ENCODE measurements at regions not wholly inside any gene's neighbourhood (a gene's known extent, or its start where the extent isn't known, plus 50 kb on each side); places are given as distances from the start of the nearest gene placed in this dataset.

GRCh38 chr1:80170811-80171485, 1164.4 kb upstream of the ADGRL4 start:
- Histone ChIP-seq H2AFZ (ENCODE audit: low read length) (no peak overlapping the region), H3K4me2 (ENCODE audit: low read depth, low read length, poor library complexity, severe bottlenecking) (no peak overlapping the region), H4K20me1 (ENCODE audit: insufficient read depth, low read depth, low read length) (no peaks in the 10 kb centered on the region), H3K4me1 (ENCODE audit: low read length) (no peaks in the 10 kb centered on the region), H3K27ac (ENCODE audit: low read length) (no peak overlapping the region), H3K27me3 (ENCODE audit: low read length) (no peaks in the 10 kb centered on the region), H3K9me2 (replicated peaks; ENCODE audit: insufficient read depth, low read length) (no peaks in the 10 kb centered on the region), H3K4me3 (ENCODE audit: low read length) (no peak overlapping the region), H3K36me3 (ENCODE audit: insufficient read depth, low read length) (no peaks in the 10 kb centered on the region), H3K79me2 (ENCODE audit: low read length) (no peaks in the 10 kb centered on the region), H3K9me3 (ENCODE audit: low read length) (peaks cover 28% of the 10 kb centered on the region), H3K9ac (ENCODE audit: low read length) (no peak overlapping the region)
- DNase-seq, result no peak

GRCh38 chr1:80164150-80164549, 1157.6 kb upstream of the ADGRL4 start:
- Histone ChIP-seq H3K36me3 (ENCODE audit: insufficient read depth, low read length) (no peaks in the 10 kb centered on the region), H4K20me1 (ENCODE audit: insufficient read depth, low read depth, low read length) (no peaks in the 10 kb centered on the region), H3K4me2 (ENCODE audit: low read depth, low read length, poor library complexity, severe bottlenecking) (no peak overlapping the region), H3K4me3 (ENCODE audit: low read length) (no peak overlapping the region), H3K27ac (ENCODE audit: low read length) (no peak overlapping the region), H2AFZ (ENCODE audit: low read length) (no peak overlapping the region), H3K27me3 (ENCODE audit: low read length) (no peaks in the 10 kb centered on the region), H3K9ac (ENCODE audit: low read length) (no peak overlapping the region), H3K9me3 (ENCODE audit: low read length) (peaks cover 40% of the 10 kb centered on the region), H3K79me2 (ENCODE audit: low read length) (no peaks in the 10 kb centered on the region), H3K9me2 (replicated peaks; ENCODE audit: insufficient read depth, low read length) (no peaks in the 10 kb centered on the region), H3K4me1 (ENCODE audit: low read length) (no peaks in the 10 kb centered on the region)
- DNase-seq, result no peak

GRCh38 chr1:80163686-80164085, 1157.2 kb upstream of the ADGRL4 start:
- Histone ChIP-seq H3K4me3 (ENCODE audit: low read length) (no peak overlapping the region), H4K20me1 (ENCODE audit: insufficient read depth, low read depth, low read length) (no peaks in the 10 kb centered on the region)

GRCh38 chr1:80158771-80159170, 1152.2 kb upstream of the ADGRL4 start:
- Histone ChIP-seq H3K79me2 (ENCODE audit: low read length) (no peaks in the 10 kb centered on the region), H3K9ac (ENCODE audit: low read length) (no peak overlapping the region), H3K36me3 (ENCODE audit: insufficient read depth, low read length) (no peaks in the 10 kb centered on the region), H3K4me2 (ENCODE audit: low read depth, low read length, poor library complexity, severe bottlenecking) (no peak overlapping the region), H3K9me3 (ENCODE audit: low read length) (peaks cover 50% of the 10 kb centered on the region), H3K27ac (ENCODE audit: low read length) (no peak overlapping the region), H2AFZ (ENCODE audit: low read length) (no peak overlapping the region), H4K20me1 (ENCODE audit: insufficient read depth, low read depth, low read length) (no peaks in the 10 kb centered on the region), H3K9me2 (replicated peaks; ENCODE audit: insufficient read depth, low read length) (no peaks in the 10 kb centered on the region), H3K27me3 (ENCODE audit: low read length) (no peaks in the 10 kb centered on the region), H3K4me1 (ENCODE audit: low read length) (no peaks in the 10 kb centered on the region), H3K4me3 (ENCODE audit: low read length) (no peak overlapping the region)
- no peak for DNase-seq

More at GRCh38 chr1:80163686-80164085, 1157.2 kb upstream of the ADGRL4 start:
- no peaks in the 10 kb centered on the region for H3K36me3 ChIP-seq (ENCODE audit: insufficient read depth, low read length)
- no peak for DNase-seq
- H3K9me2 ChIP-seq (replicated peaks; ENCODE audit: insufficient read depth, low read length), result no peaks in the 10 kb centered on the region
- H3K9ac ChIP-seq (ENCODE audit: low read length), result no peak overlapping the region
- H3K27ac ChIP-seq (ENCODE audit: low read length), result no peak overlapping the region
- peaks cover 43% of the 10 kb centered on the region for H3K9me3 ChIP-seq (ENCODE audit: low read length)
- H3K4me2 ChIP-seq (ENCODE audit: low read depth, low read length, poor library complexity, severe bottlenecking), result no peak overlapping the region
- no peaks in the 10 kb centered on the region for H3K27me3 ChIP-seq (ENCODE audit: low read length)
- H2AFZ ChIP-seq (ENCODE audit: low read length), result no peak overlapping the region
- no peaks in the 10 kb centered on the region for H3K79me2 ChIP-seq (ENCODE audit: low read length)
- no peaks in the 10 kb centered on the region for H3K4me1 ChIP-seq (ENCODE audit: low read length)

- Histone ChIP-seq H3K9ac (ENCODE audit: low read length) (no peak overlapping the region), H3K27me3 (ENCODE audit: low read length) (no peaks in the 10 kb centered on the region), H3K4me3 (ENCODE audit: low read length) (no peak overlapping the region), H2AFZ (ENCODE audit: low read length) (no peak overlapping the region), H4K20me1 (ENCODE audit: insufficient read depth, low read depth, low read length) (no peaks in the 10 kb centered on the region), H3K4me1 (ENCODE audit: low read length) (no peaks in the 10 kb centered on the region), H3K9me2 (replicated peaks; ENCODE audit: insufficient read depth, low read length) (no peaks in the 10 kb centered on the region), H3K79me2 (ENCODE audit: low read length) (no peaks in the 10 kb centered on the region), H3K36me3 (ENCODE audit: insufficient read depth, low read length) (no peaks in the 10 kb centered on the region), H3K9me3 (ENCODE audit: low read length) (peaks cover 51% of the 10 kb centered on the region), H3K27ac (ENCODE audit: low read length) (no peak overlapping the region), H3K4me2 (ENCODE audit: low read depth, low read length, poor library complexity, severe bottlenecking) (no peak overlapping the region)
- no peak for DNase-seq
Measured at GRCh38 chr1:80158266-80158665, 1151.7 kb upstream of the ADGRL4 start.

GRCh38 chr1:80155371-80155770, 1148.8 kb upstream of the ADGRL4 start:
- no peak overlapping the region for H3K4me3 ChIP-seq (ENCODE audit: low read length)
- H2AFZ ChIP-seq (ENCODE audit: low read length), result no peak overlapping the region
- no peak overlapping the region for H3K4me2 ChIP-seq (ENCODE audit: low read depth, low read length, poor library complexity, severe bottlenecking)
- H3K4me1 ChIP-seq (ENCODE audit: low read length), result no peaks in the 10 kb centered on the region
- H3K9ac ChIP-seq (ENCODE audit: low read length), result no peak overlapping the region
- H3K79me2 ChIP-seq (ENCODE audit: low read length), result no peaks in the 10 kb centered on the region
- H3K9me3 ChIP-seq (ENCODE audit: low read length), result peaks cover 61% of the 10 kb centered on the region
- no peak for DNase-seq
- no peaks in the 10 kb centered on the region for H3K9me2 ChIP-seq (replicated peaks; ENCODE audit: insufficient read depth, low read length)
- H3K36me3 ChIP-seq (ENCODE audit: insufficient read depth, low read length), result no peaks in the 10 kb centered on the region
- H3K27ac ChIP-seq (ENCODE audit: low read length), result no peak overlapping the region
- H3K27me3 ChIP-seq (ENCODE audit: low read length), result no peaks in the 10 kb centered on the region
- no peaks in the 10 kb centered on the region for H4K20me1 ChIP-seq (ENCODE audit: insufficient read depth, low read depth, low read length)

GRCh38 chr1:80154176-80154575, 1147.6 kb upstream of the ADGRL4 start:
- Histone ChIP-seq H3K27ac (ENCODE audit: low read length) (no peak overlapping the region), H3K9me2 (replicated peaks; ENCODE audit: insufficient read depth, low read length) (no peaks in the 10 kb centered on the region), H3K4me2 (ENCODE audit: low read depth, low read length, poor library complexity, severe bottlenecking) (no peak overlapping the region), H3K27me3 (ENCODE audit: low read length) (no peaks in the 10 kb centered on the region), H3K4me3 (ENCODE audit: low read length) (no peak overlapping the region), H3K4me1 (ENCODE audit: low read length) (no peaks in the 10 kb centered on the region), H2AFZ (ENCODE audit: low read length) (no peak overlapping the region), H3K9ac (ENCODE audit: low read length) (no peak overlapping the region), H3K79me2 (ENCODE audit: low read length) (no peaks in the 10 kb centered on the region), H4K20me1 (ENCODE audit: insufficient read depth, low read depth, low read length) (no peaks in the 10 kb centered on the region), H3K9me3 (ENCODE audit: low read length) (peaks cover 50% of the 10 kb centered on the region), H3K36me3 (ENCODE audit: insufficient read depth, low read length) (no peaks in the 10 kb centered on the region)
- no peak for DNase-seq

GRCh38 chr1:80153762-80154161, 1147.2 kb upstream of the ADGRL4 start:
- H2AFZ ChIP-seq (ENCODE audit: low read length), result no peak overlapping the region
- H3K4me3 ChIP-seq (ENCODE audit: low read length), result no peak overlapping the region
- H3K79me2 ChIP-seq (ENCODE audit: low read length), result no peaks in the 10 kb centered on the region

More at GRCh38 chr1:80153762-80154161, 1147.2 kb upstream of the ADGRL4 start:
- H3K36me3 ChIP-seq (ENCODE audit: insufficient read depth, low read length), result no peaks in the 10 kb centered on the region
- H3K4me1 ChIP-seq (ENCODE audit: low read length), result no peaks in the 10 kb centered on the region
- no peak for DNase-seq
- H3K9me3 ChIP-seq (ENCODE audit: low read length), result peaks cover 48% of the 10 kb centered on the region
- no peak overlapping the region for H3K4me2 ChIP-seq (ENCODE audit: low read depth, low read length, poor library complexity, severe bottlenecking)
- H4K20me1 ChIP-seq (ENCODE audit: insufficient read depth, low read depth, low read length), result no peaks in the 10 kb centered on the region
- H3K27ac ChIP-seq (ENCODE audit: low read length), result no peak overlapping the region
- H3K9ac ChIP-seq (ENCODE audit: low read length), result no peak overlapping the region
- H3K27me3 ChIP-seq (ENCODE audit: low read length), result no peaks in the 10 kb centered on the region
- H3K9me2 ChIP-seq (replicated peaks; ENCODE audit: insufficient read depth, low read length), result no peaks in the 10 kb centered on the region
